LNCaP clone FGC (cell line): ENCODE measurements at regions not wholly inside any gene's neighbourhood (a gene's known extent, or its start where the extent isn't known, plus 50 kb on each side); places are given as distances from the start of the nearest gene placed in this dataset.

Experiments used
- DNase-seq: peaks from one replicate; pipeline ENCODE4 v3.0.0-alpha.2; 2011; ENCODE audit warnings: low read depth
- H3K4me3 ChIP-seq: 2 replicates; pipeline ENCODE4 v1.5.1; 2011; ENCODE audit warnings: mild to moderate bottlenecking, low read depth, low read length, control low read depth
- CTCF ChIP-seq: IDR thresholded peaks from 2 replicates; pipeline ENCODE4 v1.5.1; 2012; ENCODE audit warnings: mild to moderate bottlenecking; ENCODE audit not compliant: control insufficient read depth, insufficient read depth; ENCODE audit errors: extremely low read depth

GRCh38 chr20:55567826-55568225 is 437.5 kb downstream of the CBLN4 start:
- no peak for TF ChIP-seq CTCF
- no peak for DNase-seq
- H3K4me3 ChIP-seq = no peak overlapping the region

- no peak overlapping the region for H3K4me3 ChIP-seq
- no peak for TF ChIP-seq CTCF
- no peak for DNase-seq
Measured at GRCh38 chr20:55565096-55565773, 440.1 kb downstream of the CBLN4 start.

- TF ChIP-seq CTCF = no peak
- no peak for DNase-seq
- H3K4me3 ChIP-seq = no peak overlapping the region
Measured at GRCh38 chr20:55561259-55561658, 444.1 kb downstream of the CBLN4 start.

- H3K4me3 ChIP-seq = no peak overlapping the region
- no peak for DNase-seq
- no peak for TF ChIP-seq CTCF
Measured at GRCh38 chr20:55557191-55557590, 448.1 kb downstream of the CBLN4 start.

- DNase-seq = no peak
- H3K4me3 ChIP-seq = no peak overlapping the region
- no peak for TF ChIP-seq CTCF
Measured at GRCh38 chr20:55555075-55555650, 450.2 kb downstream of the CBLN4 start.

- no peak for TF ChIP-seq CTCF
- DNase-seq = no peak
- H3K4me3 ChIP-seq = no peak overlapping the region
Measured at GRCh38 chr20:55544638-55545037, 460.7 kb downstream of the CBLN4 start.

- DNase-seq = no peak
- no peak overlapping the region for H3K4me3 ChIP-seq
- TF ChIP-seq CTCF = no peak
Measured at GRCh38 chr20:55540486-55540885, 464.8 kb downstream of the CBLN4 start.
